Loucy (cell line): ENCODE measurements at regions not wholly inside any gene's neighbourhood (a gene's known extent, or its start where the extent isn't known, plus 50 kb on each side); places are given as distances from the start of the nearest gene placed in this dataset.

Experiments
- EZH2phosphoT487 ChIP-seq: fragments of 200-600 bp; IDR thresholded peaks from 2 replicates; pipeline ENCODE4 v1.6.1; 2018; ENCODE audit warnings: antibody characterized with exemption, mild to moderate bottlenecking, moderate library complexity, borderline replicate concordance
- TF ChIP-seq, protein P1 (sequence below): fragments of 200-600 bp; sonication (generic); conservative IDR thresholded peaks from 2 replicates; pipeline ENCODE4 v1.5.1; 2014; ENCODE audit warnings: mild to moderate bottlenecking, antibody characterized with exemption, low read length

DNA sequence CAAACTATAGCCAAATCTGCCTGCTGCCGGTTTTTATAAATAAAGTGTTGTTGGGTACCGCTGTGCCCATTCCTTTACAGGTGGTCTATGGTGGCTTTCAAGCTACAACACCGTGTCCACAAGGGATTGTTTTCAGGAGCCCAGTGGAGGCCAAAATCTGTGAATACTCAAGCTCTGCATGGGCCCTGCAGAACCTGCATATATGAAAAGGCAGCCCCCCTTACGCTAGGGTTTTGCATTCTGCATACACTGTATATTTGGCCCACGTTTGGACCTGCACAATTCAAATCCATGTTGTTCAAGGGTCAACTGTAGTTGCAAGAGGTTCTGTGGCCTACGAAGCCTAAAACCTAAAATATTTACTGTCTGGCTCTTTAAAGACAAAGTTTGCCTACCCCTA is 122.2 kb upstream of the TLE3 start:
- TF ChIP-seq, protein P1, sequence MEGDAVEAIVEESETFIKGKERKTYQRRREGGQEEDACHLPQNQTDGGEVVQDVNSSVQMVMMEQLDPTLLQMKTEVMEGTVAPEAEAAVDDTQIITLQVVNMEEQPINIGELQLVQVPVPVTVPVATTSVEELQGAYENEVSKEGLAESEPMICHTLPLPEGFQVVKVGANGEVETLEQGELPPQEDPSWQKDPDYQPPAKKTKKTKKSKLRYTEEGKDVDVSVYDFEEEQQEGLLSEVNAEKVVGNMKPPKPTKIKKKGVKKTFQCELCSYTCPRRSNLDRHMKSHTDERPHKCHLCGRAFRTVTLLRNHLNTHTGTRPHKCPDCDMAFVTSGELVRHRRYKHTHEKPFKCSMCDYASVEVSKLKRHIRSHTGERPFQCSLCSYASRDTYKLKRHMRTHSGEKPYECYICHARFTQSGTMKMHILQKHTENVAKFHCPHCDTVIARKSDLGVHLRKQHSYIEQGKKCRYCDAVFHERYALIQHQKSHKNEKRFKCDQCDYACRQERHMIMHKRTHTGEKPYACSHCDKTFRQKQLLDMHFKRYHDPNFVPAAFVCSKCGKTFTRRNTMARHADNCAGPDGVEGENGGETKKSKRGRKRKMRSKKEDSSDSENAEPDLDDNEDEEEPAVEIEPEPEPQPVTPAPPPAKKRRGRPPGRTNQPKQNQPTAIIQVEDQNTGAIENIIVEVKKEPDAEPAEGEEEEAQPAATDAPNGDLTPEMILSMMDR, result no peak
- no peak for TF ChIP-seq EZH2phosphoT487
